GM19238 (cell line): ENCODE measurements at regions not wholly inside any gene's neighbourhood (a gene's known extent, or its start where the extent isn't known, plus 50 kb on each side); places are given as distances from the start of the nearest gene placed in this dataset.
"Not testable (repeated sequence)": the region's sequence is repeated elsewhere in the genome, so short reads cannot be mapped to it uniquely, and the experiment has no call there.

Experiments used
- DNase-seq: peaks from one replicate; pipeline ENCODE4 v3.0.0; 2011; ENCODE audit warnings: low spot score; ENCODE audit not compliant: insufficient read length

- DNase-seq = no peak
These were observed 109.7 kb downstream of the RAMP3 start for GRCh38 chr7:45267262-45267661.

- DNase-seq = no peak
These were observed 110.4 kb downstream of the RAMP3 start for GRCh38 chr7:45268013-45268412.

GRCh38 chr7:45269192-45269591, 111.6 kb downstream of the RAMP3 start:
- DNase-seq = no peak

GRCh38 chr7:45278763-45279398, 121.3 kb downstream of the RAMP3 start:
- DNase-seq = no peak

- DNase-seq = not testable (repeated sequence)
These were observed 132.0 kb downstream of the RAMP3 start for GRCh38 chr7:45289611-45290010.

- no peak for DNase-seq
These were observed 133.3 kb downstream of the RAMP3 start for GRCh38 chr7:45290880-45291279.

- DNase-seq = no peak
These were observed 134.9 kb downstream of the RAMP3 start for GRCh38 chr7:45292481-45292880.

- no peak for DNase-seq
These were observed 135.8 kb downstream of the RAMP3 start for GRCh38 chr7:45293295-45293942.

GRCh38 chr7:45294559-45294958, 137.0 kb downstream of the RAMP3 start:
- DNase-seq = no peak

- DNase-seq = no peak
These were observed 137.6 kb downstream of the RAMP3 start for GRCh38 chr7:45295222-45295621.

GRCh38 chr7:45296748-45297147, 139.2 kb downstream of the RAMP3 start:
- no peak for DNase-seq

GRCh38 chr7:45306752-45307305, 149.2 kb downstream of the RAMP3 start:
- DNase-seq = no peak

GRCh38 chr7:45311597-45311996, 154.0 kb downstream of the RAMP3 start:
- DNase-seq = no peak

- DNase-seq = not testable (repeated sequence)
These were observed 157.9 kb downstream of the RAMP3 start for GRCh38 chr7:45315512-45315911.

GRCh38 chr7:45324683-45325237, 167.2 kb downstream of the RAMP3 start:
- DNase-seq = no peak

- no peak for DNase-seq
These were observed 167.8 kb downstream of the RAMP3 start for GRCh38 chr7:45325378-45325777.

- DNase-seq = no peak
These were observed 170.9 kb downstream of the RAMP3 start for GRCh38 chr7:45328403-45328981.

GRCh38 chr7:45331563-45331962, 174.0 kb downstream of the RAMP3 start:
- no peak for DNase-seq

GRCh38 chr7:45335024-45335423, 177.4 kb downstream of the RAMP3 start:
- DNase-seq = not testable (repeated sequence)

GRCh38 chr7:45342236-45342635, 184.6 kb downstream of the RAMP3 start:
- DNase-seq = no peak

GRCh38 chr7:45343746-45344145, 186.2 kb downstream of the RAMP3 start:
- no peak for DNase-seq

GRCh38 chr7:45347804-45348203, 190.2 kb downstream of the RAMP3 start:
- no peak for DNase-seq
